Osteoblast (primary cell): ENCODE measurements at regions not wholly inside any gene's neighbourhood (a gene's known extent, or its start where the extent isn't known, plus 50 kb on each side); places are given as distances from the start of the nearest gene placed in this dataset.

Source experiments
- DNase-seq: peaks from one replicate; pipeline ENCODE4 v3.0.0; 2011; ENCODE audit warnings: low spot score, mixed read lengths; ENCODE audit not compliant: insufficient read length; ENCODE audit errors: missing footprints
- H2AFZ ChIP-seq: 2 replicates; pipeline ENCODE4 v1.6.0; 2011; ENCODE audit warnings: mild to moderate bottlenecking, low read length
- H3K27ac ChIP-seq: 2 replicates; pipeline ENCODE4 v1.5.1; 2011; ENCODE audit warnings: mild to moderate bottlenecking, low read depth, low read length, moderate library complexity
- H3K27me3 ChIP-seq: 2 replicates; pipeline ENCODE4 v1.6.0; 2012; ENCODE audit warnings: mild to moderate bottlenecking, control low read depth, inconsistent platforms, low read length, moderate library complexity; ENCODE audit not compliant: insufficient read depth
- H3K36me3 ChIP-seq: 2 replicates; pipeline ENCODE4 v1.5.1; 2011; ENCODE audit warnings: mild to moderate bottlenecking, low read length, control low read depth, moderate library complexity; ENCODE audit not compliant: insufficient read depth
- H3K4me1 ChIP-seq: 2 replicates; pipeline ENCODE4 v1.5.1; 2011; ENCODE audit warnings: mild to moderate bottlenecking, low read length, control low read depth, moderate library complexity; ENCODE audit not compliant: insufficient read depth
- H3K4me2 ChIP-seq: 2 replicates; pipeline ENCODE4 v1.6.0; 2011; ENCODE audit warnings: mild to moderate bottlenecking, low read length; ENCODE audit not compliant: insufficient read depth
- H3K4me3 ChIP-seq: fragments of 200-600 bp; sonication (generic); 3 replicates; pipeline ENCODE4 v1.5.1; 2012; ENCODE audit warnings: mild to moderate bottlenecking, low read length, inconsistent platforms; ENCODE audit not compliant: insufficient read depth
- H3K79me2 ChIP-seq: 2 replicates; pipeline ENCODE4 v1.6.0; 2012; ENCODE audit warnings: mild to moderate bottlenecking, low read length, control low read depth, inconsistent platforms; ENCODE audit not compliant: insufficient read depth
- H3K9me3 ChIP-seq: 2 replicates; pipeline ENCODE4 v1.5.1; 2011; ENCODE audit warnings: low read depth, low read length, control low read depth
- H4K20me1 ChIP-seq: 2 replicates; pipeline ENCODE4 v1.6.0; 2012; ENCODE audit warnings: mild to moderate bottlenecking, low read length, control low read depth; ENCODE audit not compliant: insufficient read depth
- TF ChIP-seq, protein P1 (sequence below): IDR thresholded peaks from 2 replicates; pipeline ENCODE4 v1.5.1; 2011; ENCODE audit warnings: mild to moderate bottlenecking, low read depth, low read length, moderate library complexity; ENCODE audit errors: extremely low read depth

GRCh38 chr3:141434255-141434654 lies 52.6 kb upstream of the RASA2 start:
- no peak overlapping the region for H2AFZ ChIP-seq
- no peak overlapping the region for H3K4me3 ChIP-seq
- peaks cover 24% of the 10 kb centered on the region for H3K4me1 ChIP-seq
- H3K27ac ChIP-seq: no peak overlapping the region
- H3K36me3 ChIP-seq: peaks cover 47% of the 10 kb centered on the region
- no peaks in the 10 kb centered on the region for H4K20me1 ChIP-seq
- H3K27me3 ChIP-seq: no peaks in the 10 kb centered on the region
- peaks cover 84% of the 10 kb centered on the region for H3K79me2 ChIP-seq
- no peak for DNase-seq
- H3K9me3 ChIP-seq: no peaks in the 10 kb centered on the region
- TF ChIP-seq, protein P1, sequence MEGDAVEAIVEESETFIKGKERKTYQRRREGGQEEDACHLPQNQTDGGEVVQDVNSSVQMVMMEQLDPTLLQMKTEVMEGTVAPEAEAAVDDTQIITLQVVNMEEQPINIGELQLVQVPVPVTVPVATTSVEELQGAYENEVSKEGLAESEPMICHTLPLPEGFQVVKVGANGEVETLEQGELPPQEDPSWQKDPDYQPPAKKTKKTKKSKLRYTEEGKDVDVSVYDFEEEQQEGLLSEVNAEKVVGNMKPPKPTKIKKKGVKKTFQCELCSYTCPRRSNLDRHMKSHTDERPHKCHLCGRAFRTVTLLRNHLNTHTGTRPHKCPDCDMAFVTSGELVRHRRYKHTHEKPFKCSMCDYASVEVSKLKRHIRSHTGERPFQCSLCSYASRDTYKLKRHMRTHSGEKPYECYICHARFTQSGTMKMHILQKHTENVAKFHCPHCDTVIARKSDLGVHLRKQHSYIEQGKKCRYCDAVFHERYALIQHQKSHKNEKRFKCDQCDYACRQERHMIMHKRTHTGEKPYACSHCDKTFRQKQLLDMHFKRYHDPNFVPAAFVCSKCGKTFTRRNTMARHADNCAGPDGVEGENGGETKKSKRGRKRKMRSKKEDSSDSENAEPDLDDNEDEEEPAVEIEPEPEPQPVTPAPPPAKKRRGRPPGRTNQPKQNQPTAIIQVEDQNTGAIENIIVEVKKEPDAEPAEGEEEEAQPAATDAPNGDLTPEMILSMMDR: no peak
- no peak overlapping the region for H3K4me2 ChIP-seq

GRCh38 chr3:141436180-141436579 lies 50.6 kb upstream of the RASA2 start:
- Histone ChIP-seq H3K27ac (peak overlapping the region; percentile 45), H3K4me3 (no peak overlapping the region)

More at GRCh38 chr3:141436180-141436579, 50.6 kb upstream of the RASA2 start:
- H3K4me2 ChIP-seq: peak overlapping the region; percentile 1
- H2AFZ ChIP-seq: no peak overlapping the region
- no peaks in the 10 kb centered on the region for H3K9me3 ChIP-seq
- TF ChIP-seq, protein P1: no peak
- peaks cover 38% of the 10 kb centered on the region for H3K4me1 ChIP-seq
- H3K36me3 ChIP-seq: peaks cover 46% of the 10 kb centered on the region
- H3K79me2 ChIP-seq: peaks cover 70% of the 10 kb centered on the region
- no peaks in the 10 kb centered on the region for H3K27me3 ChIP-seq
- DNase-seq: no peak
- H4K20me1 ChIP-seq: no peaks in the 10 kb centered on the region
